LoVo (cell line): ENCODE measurements at regions not wholly inside any gene's neighbourhood (a gene's known extent, or its start where the extent isn't known, plus 50 kb on each side); places are given as distances from the start of the nearest gene placed in this dataset.

Experiments used
- DNase-seq: peaks from one replicate; pipeline ENCODE4 v3.0.0-alpha.2; 2016; ENCODE audit warnings: low spot score

GRCh38 chr7:20021831-20022230 lies 195.4 kb downstream of the MACC1 start:
- no peak for DNase-seq

- no peak for DNase-seq
These were observed 196.1 kb downstream of the MACC1 start for GRCh38 chr7:20021066-20021465.

GRCh38 chr7:20019757-20020432 lies 197.3 kb downstream of the MACC1 start:
- no peak for DNase-seq

GRCh38 chr7:20016669-20017068 lies 200.5 kb downstream of the MACC1 start:
- DNase-seq, result no peak

GRCh38 chr7:20013536-20013935 lies 203.6 kb downstream of the MACC1 start:
- DNase-seq, result no peak

GRCh38 chr7:20012100-20012499 lies 205.1 kb downstream of the MACC1 start:
- DNase-seq, result no peak

GRCh38 chr7:20010877-20011276 lies 206.3 kb downstream of the MACC1 start:
- DNase-seq, result no peak

- no peak for DNase-seq
These were observed 209.7 kb downstream of the MACC1 start for GRCh38 chr7:20007510-20007909.

GRCh38 chr7:20005081-20005480 lies 212.1 kb downstream of the MACC1 start:
- DNase-seq, result no peak

GRCh38 chr7:19999681-20000080 lies 217.5 kb downstream of the MACC1 start:
- no peak for DNase-seq

- DNase-seq, result no peak
These were observed 218.5 kb upstream of the TMEM196 start for GRCh38 chr7:19991936-19992335.

GRCh38 chr7:19989906-19990305 lies 216.5 kb upstream of the TMEM196 start:
- DNase-seq, result no peak

GRCh38 chr7:19988860-19989259 lies 215.4 kb upstream of the TMEM196 start:
- DNase-seq, result no peak

- DNase-seq, result no peak
These were observed 210.8 kb upstream of the TMEM196 start for GRCh38 chr7:19984231-19984632.

- DNase-seq, result no peak
These were observed 209.7 kb upstream of the TMEM196 start for GRCh38 chr7:19982841-19983835.

GRCh38 chr7:19973581-19973980 lies 200.2 kb upstream of the TMEM196 start:
- no peak for DNase-seq

GRCh38 chr7:19972876-19973275 lies 199.5 kb upstream of the TMEM196 start:
- no peak for DNase-seq

GRCh38 chr7:19971956-19972355 lies 198.5 kb upstream of the TMEM196 start:
- DNase-seq, result no peak

- no peak for DNase-seq
These were observed 197.1 kb upstream of the TMEM196 start for GRCh38 chr7:19970514-19970913.

- peak; percentile 82 for DNase-seq
These were observed 196.6 kb upstream of the TMEM196 start for GRCh38 chr7:19969859-19970493.

- no peak for DNase-seq
These were observed 190.8 kb upstream of the TMEM196 start for GRCh38 chr7:19964246-19964645.

GRCh38 chr7:19963695-19964094 lies 190.3 kb upstream of the TMEM196 start:
- no peak for DNase-seq
